ENCODE measurements at regions not wholly inside any gene's neighbourhood (a gene's known extent, or its start where the extent isn't known, plus 50 kb on each side); places are given as distances from the start of the nearest gene placed in this dataset.

DNA sequence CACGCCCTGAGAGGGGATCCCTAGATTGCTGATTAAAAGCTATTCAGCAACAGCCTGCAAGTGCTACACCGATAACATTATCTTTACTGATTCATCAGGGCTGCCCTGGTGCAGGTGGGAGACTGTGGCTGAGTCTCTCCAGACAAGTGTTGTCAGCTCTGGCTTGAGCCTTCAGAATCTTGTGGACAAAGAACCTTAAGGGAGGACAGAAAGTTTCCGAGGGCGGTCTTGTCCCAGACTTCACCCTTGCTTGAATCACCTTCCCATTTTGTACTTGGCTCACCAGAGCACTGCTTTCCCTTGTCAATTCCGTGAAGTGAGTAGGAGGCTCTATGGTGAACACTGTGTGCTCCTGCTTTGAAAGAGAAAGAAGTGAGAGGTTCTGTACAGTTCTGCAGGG lies 88.6 kb upstream of the PCSK2 start:
- Histone ChIP-seq H2AFZ (ENCODE audit: control insufficient read depth, low read depth, low read length) (no peak overlapping the region), H3K9ac (ENCODE audit: control insufficient read depth, insufficient read depth, low read length) (no peak overlapping the region), H3K36me3 (ENCODE audit: control insufficient read depth in 2 of 2, insufficient read depth in 2 of 2, low read length in 1 of 2) (no peaks in the 10 kb centered on the region), H3K27ac (ENCODE audit: control insufficient read depth, insufficient read depth) (no peak overlapping the region), H3K4me1 (ENCODE audit: control insufficient read depth, insufficient read depth, low read length) (no peaks in the 10 kb centered on the region), H3K4me3 (no peak overlapping the region), H3K79me2 (ENCODE audit: control insufficient read depth, insufficient read depth, low read length) (no peaks in the 10 kb centered on the region), H3K9me3 (replicated peaks; ENCODE audit: control insufficient read depth, insufficient read depth, low read length) (no peaks in the 10 kb centered on the region), H4K20me1 (ENCODE audit: control insufficient read depth, insufficient read depth) (no peaks in the 10 kb centered on the region), H3K27me3 (replicated peaks in 1 of 2; ENCODE audit: control insufficient read depth in 2 of 2, insufficient read depth in 2 of 2, low read length in 1 of 2) (no peaks in the 10 kb centered on the region), H3K4me2 (ENCODE audit: control insufficient read depth, insufficient read depth) (no peak overlapping the region)
- in situ Hi-C loops (cut with MboI) (no loop called here), intact Hi-C loops (cut with micrococcal nuclease; ENCODE audit: unreplicated experiment) (no loop called here)
- 45% methylated on average over 5 of the region's 5 CpGs for WGBS (ENCODE audit: insufficient coverage, insufficient replicate concordance, low lambda C conversion rate, missing lambda C conversion rate)
- CTCF ChIA-PET, result interaction anchor here (1.0 kb wide), 1 partner anchor 13 kb away, joined by 3 read pairs; no protein-coding TSS in a partner anchor
- DNase-seq (ENCODE audit: low read depth, low spot score) (no peak), ATAC-seq (no peak), FAIRE-seq (no peak)
- SMC1A ChIA-PET (ENCODE audit: uncharacterized antibody, unreplicated experiment), result interaction anchor here (1.5 kb wide), 1 partner anchor 9 kb away, joined by 4 read pairs; no protein-coding TSS in a partner anchor
- TF ChIP-seq ZZZ3 (IDR thresholded peaks at IDR 0.05; ENCODE audit: control insufficient read depth, insufficient read length, low read depth) (no peak), SREBF1 (IDR thresholded peaks at IDR 0.05; ENCODE audit: low read length) (no peak), SRF (IDR thresholded peaks at IDR 0.05; ENCODE audit: low read depth in 2 of 2, low read length in 2 of 2) (no peak), POLR2AphosphoS5 (IDR thresholded peaks at IDR 0.05; ENCODE audit: low read length) (no peak), HCFC1 (IDR thresholded peaks at IDR 0.05; ENCODE audit: low read length) (no peak), ZNF207 (IDR thresholded peaks at IDR 0.05; ENCODE audit: borderline replicate concordance) (no peak), BACH1 (IDR thresholded peaks at IDR 0.05; ENCODE audit: borderline replicate concordance) (no peak), TCF3 (IDR thresholded peaks at IDR 0.05; ENCODE audit: borderline replicate concordance, insufficient read depth, low read depth, low read length) (no peak), SIX5 (IDR thresholded peaks at IDR 0.05; ENCODE audit: low read depth, low read length, severe bottlenecking) (no peak), ATF7 (IDR thresholded peaks at IDR 0.05; ENCODE audit: low read depth) (no peak)
- TF ChIP-seq, protein P1, sequence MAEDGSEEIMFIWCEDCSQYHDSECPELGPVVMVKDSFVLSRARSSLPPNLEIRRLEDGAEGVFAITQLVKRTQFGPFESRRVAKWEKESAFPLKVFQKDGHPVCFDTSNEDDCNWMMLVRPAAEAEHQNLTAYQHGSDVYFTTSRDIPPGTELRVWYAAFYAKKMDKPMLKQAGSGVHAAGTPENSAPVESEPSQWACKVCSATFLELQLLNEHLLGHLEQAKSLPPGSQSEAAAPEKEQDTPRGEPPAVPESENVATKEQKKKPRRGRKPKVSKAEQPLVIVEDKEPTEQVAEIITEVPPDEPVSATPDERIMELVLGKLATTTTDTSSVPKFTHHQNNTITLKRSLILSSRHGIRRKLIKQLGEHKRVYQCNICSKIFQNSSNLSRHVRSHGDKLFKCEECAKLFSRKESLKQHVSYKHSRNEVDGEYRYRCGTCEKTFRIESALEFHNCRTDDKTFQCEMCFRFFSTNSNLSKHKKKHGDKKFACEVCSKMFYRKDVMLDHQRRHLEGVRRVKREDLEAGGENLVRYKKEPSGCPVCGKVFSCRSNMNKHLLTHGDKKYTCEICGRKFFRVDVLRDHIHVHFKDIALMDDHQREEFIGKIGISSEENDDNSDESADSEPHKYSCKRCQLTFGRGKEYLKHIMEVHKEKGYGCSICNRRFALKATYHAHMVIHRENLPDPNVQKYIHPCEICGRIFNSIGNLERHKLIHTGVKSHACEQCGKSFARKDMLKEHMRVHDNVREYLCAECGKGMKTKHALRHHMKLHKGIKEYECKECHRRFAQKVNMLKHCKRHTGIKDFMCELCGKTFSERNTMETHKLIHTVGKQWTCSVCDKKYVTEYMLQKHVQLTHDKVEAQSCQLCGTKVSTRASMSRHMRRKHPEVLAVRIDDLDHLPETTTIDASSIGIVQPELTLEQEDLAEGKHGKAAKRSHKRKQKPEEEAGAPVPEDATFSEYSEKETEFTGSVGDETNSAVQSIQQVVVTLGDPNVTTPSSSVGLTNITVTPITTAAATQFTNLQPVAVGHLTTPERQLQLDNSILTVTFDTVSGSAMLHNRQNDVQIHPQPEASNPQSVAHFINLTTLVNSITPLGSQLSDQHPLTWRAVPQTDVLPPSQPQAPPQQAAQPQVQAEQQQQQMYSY (CRISPR knock-in tag; IDR thresholded peaks at IDR 0.05), result no peak
- TF ChIP-seq, protein P2, sequence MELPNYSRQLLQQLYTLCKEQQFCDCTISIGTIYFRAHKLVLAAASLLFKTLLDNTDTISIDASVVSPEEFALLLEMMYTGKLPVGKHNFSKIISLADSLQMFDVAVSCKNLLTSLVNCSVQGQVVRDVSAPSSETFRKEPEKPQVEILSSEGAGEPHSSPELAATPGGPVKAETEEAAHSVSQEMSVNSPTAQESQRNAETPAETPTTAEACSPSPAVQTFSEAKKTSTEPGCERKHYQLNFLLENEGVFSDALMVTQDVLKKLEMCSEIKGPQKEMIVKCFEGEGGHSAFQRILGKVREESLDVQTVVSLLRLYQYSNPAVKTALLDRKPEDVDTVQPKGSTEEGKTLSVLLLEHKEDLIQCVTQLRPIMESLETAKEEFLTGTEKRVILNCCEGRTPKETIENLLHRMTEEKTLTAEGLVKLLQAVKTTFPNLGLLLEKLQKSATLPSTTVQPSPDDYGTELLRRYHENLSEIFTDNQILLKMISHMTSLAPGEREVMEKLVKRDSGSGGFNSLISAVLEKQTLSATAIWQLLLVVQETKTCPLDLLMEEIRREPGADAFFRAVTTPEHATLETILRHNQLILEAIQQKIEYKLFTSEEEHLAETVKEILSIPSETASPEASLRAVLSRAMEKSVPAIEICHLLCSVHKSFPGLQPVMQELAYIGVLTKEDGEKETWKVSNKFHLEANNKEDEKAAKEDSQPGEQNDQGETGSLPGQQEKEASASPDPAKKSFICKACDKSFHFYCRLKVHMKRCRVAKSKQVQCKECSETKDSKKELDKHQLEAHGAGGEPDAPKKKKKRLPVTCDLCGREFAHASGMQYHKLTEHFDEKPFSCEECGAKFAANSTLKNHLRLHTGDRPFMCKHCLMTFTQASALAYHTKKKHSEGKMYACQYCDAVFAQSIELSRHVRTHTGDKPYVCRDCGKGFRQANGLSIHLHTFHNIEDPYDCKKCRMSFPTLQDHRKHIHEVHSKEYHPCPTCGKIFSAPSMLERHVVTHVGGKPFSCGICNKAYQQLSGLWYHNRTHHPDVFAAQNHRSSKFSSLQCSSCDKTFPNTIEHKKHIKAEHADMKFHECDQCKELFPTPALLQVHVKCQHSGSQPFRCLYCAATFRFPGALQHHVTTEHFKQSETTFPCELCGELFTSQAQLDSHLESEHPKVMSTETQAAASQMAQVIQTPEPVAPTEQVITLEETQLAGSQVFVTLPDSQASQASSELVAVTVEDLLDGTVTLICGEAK (IDR thresholded peaks at IDR 0.05; ENCODE audit: borderline replicate concordance), result no peak
- TF ChIP-seq, protein P3, sequence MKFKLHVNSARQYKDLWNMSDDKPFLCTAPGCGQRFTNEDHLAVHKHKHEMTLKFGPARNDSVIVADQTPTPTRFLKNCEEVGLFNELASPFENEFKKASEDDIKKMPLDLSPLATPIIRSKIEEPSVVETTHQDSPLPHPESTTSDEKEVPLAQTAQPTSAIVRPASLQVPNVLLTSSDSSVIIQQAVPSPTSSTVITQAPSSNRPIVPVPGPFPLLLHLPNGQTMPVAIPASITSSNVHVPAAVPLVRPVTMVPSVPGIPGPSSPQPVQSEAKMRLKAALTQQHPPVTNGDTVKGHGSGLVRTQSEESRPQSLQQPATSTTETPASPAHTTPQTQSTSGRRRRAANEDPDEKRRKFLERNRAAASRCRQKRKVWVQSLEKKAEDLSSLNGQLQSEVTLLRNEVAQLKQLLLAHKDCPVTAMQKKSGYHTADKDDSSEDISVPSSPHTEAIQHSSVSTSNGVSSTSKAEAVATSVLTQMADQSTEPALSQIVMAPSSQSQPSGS (IDR thresholded peaks at IDR 0.05; ENCODE audit: low read length), result no peak
- BruUV-seq (replicated peaks), result no TSS peak
- RAD21 ChIA-PET (ENCODE audit: unreplicated experiment), result no interaction called here
- POLR2A ChIA-PET, result no interaction called here
